Breast epithelium (tissue), 4 donors: ENCODE measurements at regions not wholly inside any gene's neighbourhood (a gene's known extent, or its start where the extent isn't known, plus 50 kb on each side); places are given as distances from the start of the nearest gene placed in this dataset.

ENCODE experiments used
- DNase-seq, 2 donors: peaks; one replicate each; pipeline ENCODE4 v3.0.0-alpha.2; 2019; ENCODE audit warnings: low spot score in 2 of 2
- H3K27ac ChIP-seq, 2 donors: fragments of 200-600 bp; sonication (generic) in 1 of 2; one replicate each; pipeline ENCODE4 v1.5.1; 2016 to 2019; ENCODE audit warnings: mild to moderate bottlenecking in 1 of 2
- H3K27me3 ChIP-seq, 2 donors: fragments of 200-600 bp; sonication (generic) in 1 of 2; one replicate each; pipeline versions ENCODE4 v1.5.1 to v1.6.0; 2017 to 2019; ENCODE audit warnings: control low read depth in 1 of 2, mild to moderate bottlenecking in 1 of 2
- H3K36me3 ChIP-seq: fragments of 200-600 bp; one replicate; pipeline ENCODE4 v1.5.1; 2019
- H3K4me1 ChIP-seq, 2 donors: fragments of 200-600 bp; sonication (generic); one replicate each; pipeline ENCODE4 v1.5.1; 2016 to 2019; ENCODE audit warnings: control low read depth in 1 of 2
- H3K4me3 ChIP-seq, 3 donors: fragments of 200-600 bp; sonication (generic); 1 replicate in 2 of 3; 2 replicates in 1 of 3; pipeline ENCODE4 v1.5.1; 2016 to 2019; ENCODE audit warnings: mild to moderate bottlenecking in 3 of 3, moderate library complexity in 2 of 3
- H3K9me3 ChIP-seq, 2 donors: fragments of 200-600 bp; sonication (generic) in 1 of 2; one replicate each; pipeline ENCODE4 v1.5.1; 2016 to 2019; ENCODE audit warnings: control low read depth in 1 of 2
- CTCF ChIP-seq, 3 donors: fragments of 450-650 bp; IDR thresholded peaks; one replicate each; pipeline ENCODE4 v1.5.1; 2016 to 2017; ENCODE audit warnings: antibody characterized with exemption in 3 of 3, mild to moderate bottlenecking in 3 of 3, moderate library complexity in 3 of 3
- POLR2A ChIP-seq: fragments of 450-650 bp; IDR thresholded peaks from one replicate; pipeline ENCODE4 v1.6.1; 2016; ENCODE audit warnings: antibody characterized with exemption, mild to moderate bottlenecking, moderate library complexity
- POLR2AphosphoS5 ChIP-seq, 3 donors: sonication (generic); formaldehyde crosslinking; IDR thresholded peaks; one replicate each; pipeline ENCODE4 v1.6.1; 2017; ENCODE audit warnings: antibody characterized with exemption in 3 of 3
- intact Hi-C: fragments of 100-400 bp; cut with DNase I; formaldehyde crosslinking; loops from one replicate; pipeline ENCODE4 v1.15.1; 2023; ENCODE audit warnings: low total_unique reads

GRCh38 chr15:54810031-54810430 is 386.7 kb downstream of the RSL24D1 start:
- H3K36me3 ChIP-seq: no peaks in the 10 kb centered on the region
- H3K9me3 ChIP-seq: peaks cover 7 to 11% of the 10 kb centered on the region in 2 donors
- DNase-seq: no peak
- H3K27ac ChIP-seq: no peak overlapping the region
- TF ChIP-seq POLR2AphosphoS5 (IDR thresholded peaks at IDR 0.05) (no peak), POLR2A (no peak), CTCF (IDR thresholded peaks at IDR 0.05) (no peak)
- no peaks in the 10 kb centered on the region for H3K4me1 ChIP-seq
- H3K4me3 ChIP-seq: no peak overlapping the region
- intact Hi-C loops: no loop called here
- no peaks in the 10 kb centered on the region for H3K27me3 ChIP-seq

GRCh38 chr15:54808321-54808720 is 388.4 kb downstream of the RSL24D1 start:
- no peaks in the 10 kb centered on the region for H3K9me3 ChIP-seq
- no peaks in the 10 kb centered on the region for H3K36me3 ChIP-seq
- no peaks in the 10 kb centered on the region for H3K27me3 ChIP-seq
- intact Hi-C loops: no loop called here
- H3K4me1 ChIP-seq: no peaks in the 10 kb centered on the region
- no peak overlapping the region for H3K27ac ChIP-seq
- no peak for TF ChIP-seq CTCF (IDR thresholded peaks at IDR 0.05)
- TF ChIP-seq POLR2AphosphoS5 (IDR thresholded peaks at IDR 0.05): no peak
- TF ChIP-seq POLR2A: no peak
- H3K4me3 ChIP-seq: no peak overlapping the region
- no peak for DNase-seq

- Histone ChIP-seq H3K36me3 (no peaks in the 10 kb centered on the region), H3K4me3 (no peak overlapping the region), H3K27ac (no peak overlapping the region), H3K4me1 (no peaks in the 10 kb centered on the region), H3K9me3 (no peaks in the 10 kb centered on the region), H3K27me3 (no peaks in the 10 kb centered on the region)
- no peak for DNase-seq
- TF ChIP-seq POLR2A (no peak), POLR2AphosphoS5 (IDR thresholded peaks at IDR 0.05) (no peak), CTCF (IDR thresholded peaks at IDR 0.05) (no peak)
- intact Hi-C loops: no loop called here
Measured at GRCh38 chr15:54803987-54804386, 392.8 kb downstream of the RSL24D1 start.

- intact Hi-C loops: no loop called here
- H3K4me1 ChIP-seq: no peaks in the 10 kb centered on the region
- H3K9me3 ChIP-seq: no peaks in the 10 kb centered on the region
- H3K27ac ChIP-seq: no peak overlapping the region
- H3K36me3 ChIP-seq: no peaks in the 10 kb centered on the region
- no peaks in the 10 kb centered on the region for H3K27me3 ChIP-seq
- H3K4me3 ChIP-seq: no peak overlapping the region
- no peak for TF ChIP-seq CTCF (IDR thresholded peaks at IDR 0.05)
- DNase-seq: no peak
Measured at GRCh38 chr15:54803134-54803808, 393.5 kb downstream of the RSL24D1 start.

- Histone ChIP-seq H3K36me3 (no peaks in the 10 kb centered on the region), H3K4me3 (no peak overlapping the region), H3K4me1 (no peaks in the 10 kb centered on the region), H3K27ac (no peak overlapping the region), H3K9me3 (no peaks in the 10 kb centered on the region), H3K27me3 (no peaks in the 10 kb centered on the region)
- TF ChIP-seq POLR2A (no peak), CTCF (IDR thresholded peaks at IDR 0.05) (no peak)
- intact Hi-C loops: no loop called here
- no peak for DNase-seq
Measured at GRCh38 chr15:54792526-54792925, 404.2 kb downstream of the RSL24D1 start.
